NCI-H2029 treated with DMSO at 0.1 percent for 48 hours (cell line): ENCODE measurements at regions not wholly inside any gene's neighbourhood (a gene's known extent, or its start where the extent isn't known, plus 50 kb on each side); places are given as distances from the start of the nearest gene placed in this dataset.
"Not testable (repeated sequence)": the region's sequence is repeated elsewhere in the genome, so short reads cannot be mapped to it uniquely, and the experiment has no call there.

Experiments used
- DNase-seq: peaks from one replicate; lab custom pipeline; 2025; lab: John Stamatoyannopoulos, UW

- DNase-seq, result no peak
These were observed 105.4 kb upstream of the LY86 start for GRCh38 chr6:6483168-6483567.

GRCh38 chr6:6483733-6484132 lies 104.8 kb upstream of the LY86 start:
- DNase-seq, result no peak

GRCh38 chr6:6484681-6485080 lies 103.8 kb upstream of the LY86 start:
- DNase-seq, result no peak

GRCh38 chr6:6486595-6486994 lies 101.9 kb upstream of the LY86 start:
- no peak for DNase-seq

- DNase-seq, result no peak
These were observed 96.8 kb upstream of the LY86 start for GRCh38 chr6:6491761-6492160.

- no peak for DNase-seq
These were observed 95.8 kb upstream of the LY86 start for GRCh38 chr6:6492675-6493074.

- not testable (repeated sequence) for DNase-seq
These were observed 94.4 kb upstream of the LY86 start for GRCh38 chr6:6494139-6494538.

GRCh38 chr6:6494677-6495076 lies 93.8 kb upstream of the LY86 start:
- DNase-seq, result peak; percentile 56

GRCh38 chr6:6495851-6496250 lies 92.7 kb upstream of the LY86 start:
- DNase-seq, result no peak

GRCh38 chr6:6497541-6497940 lies 91.0 kb upstream of the LY86 start:
- DNase-seq, result no peak

- no peak for DNase-seq
These were observed 90.5 kb upstream of the LY86 start for GRCh38 chr6:6497976-6498375.

GRCh38 chr6:6503191-6503590 lies 85.3 kb upstream of the LY86 start:
- no peak for DNase-seq

- no peak for DNase-seq
These were observed 83.4 kb upstream of the LY86 start for GRCh38 chr6:6505111-6505510.

- DNase-seq, result no peak
These were observed 79.9 kb upstream of the LY86 start for GRCh38 chr6:6508643-6509042.

GRCh38 chr6:6509284-6509683 lies 79.2 kb upstream of the LY86 start:
- no peak for DNase-seq

- no peak for DNase-seq
These were observed 75.8 kb upstream of the LY86 start for GRCh38 chr6:6512711-6513110.

GRCh38 chr6:6515691-6516607 lies 72.6 kb upstream of the LY86 start:
- DNase-seq, result no peak

GRCh38 chr6:6516666-6517458 lies 71.7 kb upstream of the LY86 start:
- DNase-seq, result no peak

- no peak for DNase-seq
These were observed 69.7 kb upstream of the LY86 start for GRCh38 chr6:6518631-6519427.

GRCh38 chr6:6521961-6522482 lies 66.5 kb upstream of the LY86 start:
- no peak for DNase-seq

GRCh38 chr6:6522709-6523108 lies 65.8 kb upstream of the LY86 start:
- no peak for DNase-seq

GRCh38 chr6:6524951-6525350 lies 63.6 kb upstream of the LY86 start:
- DNase-seq, result no peak
